H1 (cell line): ENCODE measurements at regions not wholly inside any gene's neighbourhood (a gene's known extent, or its start where the extent isn't known, plus 50 kb on each side); places are given as distances from the start of the nearest gene placed in this dataset.

ENCODE experiments used
- CTCF ChIA-PET: fragments of 300-600 bp; sonication (Branson Sonifier 250); formaldehyde crosslinking; loops from one replicate; lab custom pipeline; 2021; ENCODE audit not compliant: partially characterized antibody; lab: Charles Lee
- POLR2A ChIA-PET: fragments of 300-600 bp; sonication (Branson Sonifier 250); formaldehyde crosslinking; loops from one replicate; lab custom pipeline; 2021; ENCODE audit warnings: inconsistent platforms; ENCODE audit not compliant: partially characterized antibody; lab: Charles Lee
- DNase-seq, 2 experiments: peaks; one replicate each; pipeline versions ENCODE4 v3.0.0 to v3.0.0-alpha.2; 2010 to 2022; ENCODE audit warnings: low spot score in 2 of 2, low read depth in 1 of 2, mixed read lengths in 1 of 2
- FAIRE-seq: peaks from 2 replicates; lab custom pipeline; 2011; peaks lifted over from hg19 to GRCh38; lab: Jason Lieb, UNC
- H2AFZ ChIP-seq: 2 replicates; pipeline ENCODE4 v1.8.1; 2012; ENCODE audit warnings: low read length, inconsistent platforms
- H2AK5ac ChIP-seq: 2 replicates; pipeline ENCODE4 v1.6.1; 2013; ENCODE audit warnings: low read depth, low read length
- H2BK120ac ChIP-seq: replicated peaks from 2 replicates; pipeline ENCODE3; 2013; ENCODE audit warnings: low read depth, low read length, inconsistent platforms
- H2BK12ac ChIP-seq: 2 replicates; pipeline ENCODE4 v1.6.1; 2013; ENCODE audit warnings: low read depth, low read length
- H2BK15ac ChIP-seq: 2 replicates; pipeline ENCODE4 v1.6.1; 2013; ENCODE audit warnings: low read length
- H2BK20ac ChIP-seq: 2 replicates; pipeline ENCODE4 v1.6.1; 2013; ENCODE audit warnings: low read length
- H2BK5ac ChIP-seq: 2 replicates; pipeline ENCODE4 v1.6.1; 2013; ENCODE audit warnings: low read depth, low read length
- H3K14ac ChIP-seq: 2 replicates; pipeline ENCODE4 v1.6.1; 2013; ENCODE audit warnings: inconsistent platforms; ENCODE audit not compliant: insufficient read length
- H3K18ac ChIP-seq: 2 replicates; pipeline ENCODE4 v1.6.1; 2013; ENCODE audit warnings: low read length; ENCODE audit errors: extremely low read depth
- H3K23ac ChIP-seq: 2 replicates; pipeline ENCODE4 v1.6.1; 2013; ENCODE audit warnings: inconsistent platforms; ENCODE audit not compliant: insufficient read length
- H3K23me2 ChIP-seq: 2 replicates; pipeline ENCODE4 v1.6.1; 2013; ENCODE audit warnings: low read depth, low read length
- H3K27ac ChIP-seq: 2 replicates; pipeline ENCODE4 v1.6.1; 2011; ENCODE audit warnings: low read depth, low read length, inconsistent platforms
- H3K27me3 ChIP-seq, 4 experiments: replicated peaks in 1 of 4; 1 replicate in 1 of 4; 2 replicates in 3 of 4; pipeline versions ENCODE4 v1.6.1 to v1.8.1; 2011 to 2013; ENCODE audit warnings: low read length in 3 of 4, mild to moderate bottlenecking in 3 of 4, inconsistent platforms in 2 of 4, mixed read lengths in 2 of 4, moderate library complexity in 1 of 4; ENCODE audit not compliant: control insufficient read depth in 3 of 4, insufficient read depth in 3 of 4; ENCODE audit errors: extremely low read depth in 1 of 4
- H3K36me3 ChIP-seq, 4 experiments: 2 replicates each; pipeline versions ENCODE4 v1.6.1 to v1.8.1; 2011 to 2013; ENCODE audit warnings: mild to moderate bottlenecking in 4 of 4, low read length in 3 of 4, moderate library complexity in 2 of 4, control low read depth in 1 of 4, inconsistent platforms in 1 of 4; ENCODE audit not compliant: insufficient read depth in 4 of 4, control insufficient read depth in 2 of 4
- H3K4ac ChIP-seq: replicated peaks from 2 replicates; pipeline ENCODE3; 2013; ENCODE audit warnings: low read length, low read depth, mixed read lengths, inconsistent platforms; ENCODE audit not compliant: insufficient read length
- H3K4me1 ChIP-seq, 4 experiments: replicated peaks in 1 of 4; 1 replicate in 1 of 4; 2 replicates in 3 of 4; pipeline versions ENCODE4 v1.6.1 to v1.8.1; 2011 to 2013; ENCODE audit warnings: low read length in 3 of 4, inconsistent platforms in 2 of 4, mixed read lengths in 1 of 4; ENCODE audit not compliant: insufficient read depth in 4 of 4, control insufficient read depth in 3 of 4
- H3K4me2 ChIP-seq, 2 experiments: 2 replicates each; pipeline versions ENCODE4 v1.6.1 to v1.8.1; 2011 to 2013; ENCODE audit warnings: low read depth in 2 of 2, low read length in 2 of 2, control low read depth in 1 of 2, inconsistent platforms in 1 of 2, mild to moderate bottlenecking in 1 of 2; ENCODE audit not compliant: insufficient read depth in 1 of 2
- H3K4me3 ChIP-seq, 4 experiments: fragments of 200-600, 300-600 bp in 1 of 4; sonication (generic), shearing (Covaris generic), sonication (Bioruptor Twin) in 1 of 4; 2 replicates each; pipeline versions ENCODE4 v1.5.1 to v1.8.1; 2011 to 2016; ENCODE audit warnings: low read length in 4 of 4, low read depth in 3 of 4, control low read depth in 2 of 4, inconsistent platforms in 2 of 4, mild to moderate bottlenecking in 2 of 4, mixed read lengths in 1 of 4, moderate library complexity in 1 of 4; ENCODE audit not compliant: insufficient read depth in 2 of 4; ENCODE audit errors: extremely low read depth in 1 of 4
- H3K56ac ChIP-seq: replicated peaks from 2 replicates; pipeline ENCODE3; 2013; ENCODE audit warnings: low read depth, mild to moderate bottlenecking, mixed read lengths, low read length, inconsistent platforms; ENCODE audit not compliant: insufficient read length
- H3K79me1 ChIP-seq: 2 replicates; pipeline ENCODE4 v1.6.1; 2013; ENCODE audit warnings: low read depth, low read length, control low read depth
- H3K79me2 ChIP-seq, 2 experiments: 2 replicates each; pipeline versions ENCODE4 v1.6.1 to v1.8.1; 2012 to 2013; ENCODE audit warnings: low read length in 2 of 2, mild to moderate bottlenecking in 2 of 2, inconsistent platforms in 1 of 2; ENCODE audit not compliant: insufficient read depth in 2 of 2, control insufficient read depth in 1 of 2
- H3K9ac ChIP-seq, 4 experiments: replicated peaks in 1 of 4; 1 replicate in 1 of 4; 2 replicates in 3 of 4; pipeline versions ENCODE4 v1.6.1 to v1.8.1; 2011 to 2013; ENCODE audit warnings: low read depth in 3 of 4, low read length in 3 of 4, control low read depth in 2 of 4, mild to moderate bottlenecking in 2 of 4, moderate library complexity in 2 of 4, inconsistent platforms in 1 of 4; ENCODE audit errors: extremely low read depth in 1 of 4
- H3K9me3 ChIP-seq, 2 experiments: 2 replicates each; pipeline versions ENCODE4 v1.6.1 to v1.8.1; 2012 to 2013; ENCODE audit warnings: mild to moderate bottlenecking in 2 of 2, moderate library complexity in 2 of 2, control low read depth in 1 of 2, inconsistent platforms in 1 of 2, low read depth in 1 of 2, low read length in 1 of 2, mixed read lengths in 1 of 2; ENCODE audit not compliant: insufficient read depth in 2 of 2
- H4K20me1 ChIP-seq, 2 experiments: replicated peaks in 1 of 2; 2 replicates each; pipeline versions ENCODE3 to v1.8.1; 2011 to 2013; ENCODE audit warnings: inconsistent platforms in 2 of 2, low read length in 2 of 2, mild to moderate bottlenecking in 1 of 2; ENCODE audit not compliant: insufficient read depth in 2 of 2, control insufficient read depth in 1 of 2
- H4K5ac ChIP-seq: 2 replicates; pipeline ENCODE4 v1.6.1; 2013; ENCODE audit warnings: low read length, low read depth, mixed read lengths, inconsistent platforms; ENCODE audit not compliant: insufficient read length
- H4K8ac ChIP-seq: 2 replicates; pipeline ENCODE4 v1.8.0; 2013; ENCODE audit warnings: mild to moderate bottlenecking, moderate library complexity, low read length, inconsistent platforms; ENCODE audit not compliant: insufficient read depth; ENCODE audit errors: extremely low read depth
- H4K91ac ChIP-seq: replicated peaks from 2 replicates; pipeline ENCODE3; 2013; ENCODE audit warnings: low read length, mixed read lengths, inconsistent platforms; ENCODE audit not compliant: insufficient read length
- BCL11A ChIP-seq, 2 experiments: IDR thresholded peaks; one replicate each; pipeline ENCODE4 v1.6.1; 2011; ENCODE audit warnings: low read depth in 2 of 2, low read length in 2 of 2, mild to moderate bottlenecking in 2 of 2
- CEBPB ChIP-seq: IDR thresholded peaks from 2 replicates; pipeline ENCODE4 v1.6.1; 2012; ENCODE audit warnings: low read depth, low read length
- EP300 ChIP-seq, 2 experiments: IDR thresholded peaks; 1 replicate in 1 of 2; 2 replicates in 1 of 2; pipeline ENCODE4 v1.6.1; 2011 to 2012; ENCODE audit warnings: low read depth in 2 of 2, low read length in 2 of 2, mild to moderate bottlenecking in 2 of 2, borderline replicate concordance in 1 of 2, inconsistent platforms in 1 of 2, moderate library complexity in 1 of 2
- EZH2 ChIP-seq: fragments of 200-600 bp; sonication (generic); IDR thresholded peaks from 2 replicates; pipeline ENCODE4 v1.7.1; 2012; ENCODE audit warnings: low read depth, mild to moderate bottlenecking, moderate library complexity, low read length, inconsistent platforms; ENCODE audit not compliant: severe bottlenecking
- FOSL1 ChIP-seq: IDR thresholded peaks from 2 replicates; pipeline ENCODE4 v1.6.1; 2011; ENCODE audit warnings: mild to moderate bottlenecking, low read depth, low read length, moderate library complexity; ENCODE audit not compliant: insufficient read depth
- GABPA ChIP-seq: IDR thresholded peaks from 2 replicates; pipeline ENCODE4 v1.6.1; 2011; ENCODE audit warnings: mild to moderate bottlenecking, low read length, moderate library complexity, borderline replicate concordance; ENCODE audit not compliant: insufficient read depth
- GTF2F1 ChIP-seq: IDR thresholded peaks from 2 replicates; pipeline ENCODE4 v1.6.1; 2012; ENCODE audit warnings: low read depth, low read length, improper control_type of control experiment, borderline replicate concordance
- HDAC6 ChIP-seq: IDR thresholded peaks from one replicate; pipeline ENCODE4 v1.7.1; 2012; ENCODE audit warnings: low read depth, mild to moderate bottlenecking, inconsistent platforms, low read length, moderate library complexity
- KDM4A ChIP-seq: IDR thresholded peaks from one replicate; pipeline ENCODE4 v1.7.1; 2012; ENCODE audit warnings: low read depth, mild to moderate bottlenecking, moderate library complexity, low read length, inconsistent platforms; ENCODE audit not compliant: severe bottlenecking
- POU5F1 ChIP-seq: IDR thresholded peaks from 2 replicates; pipeline ENCODE4 v1.6.1; 2011; ENCODE audit warnings: low read depth, mild to moderate bottlenecking, low read length, moderate library complexity
- SIX5 ChIP-seq: IDR thresholded peaks from 2 replicates; pipeline ENCODE4 v1.6.1; 2011; ENCODE audit warnings: mild to moderate bottlenecking, low read depth, low read length
- TAF7 ChIP-seq: optimal IDR thresholded peaks from 2 replicates; pipeline ENCODE3; 2011; ENCODE audit warnings: low read depth, mild to moderate bottlenecking, inconsistent platforms, low read length, moderate library complexity, borderline replicate concordance
- WGBS, 2 experiments: shearing (Covaris generic) in 1 of 2; methylation state at CpG; one replicate each; pipeline versions ENCODE4 v1.1.6 to v1.1.7; 2013 to 2015; ENCODE audit warnings: low lambda C conversion rate in 2 of 2, mixed read lengths in 2 of 2, inconsistent platforms in 1 of 2, low coverage in 1 of 2, missing lambda C conversion rate in 1 of 2; ENCODE audit not compliant: insufficient replicate concordance in 2 of 2, insufficient coverage in 1 of 2, insufficient read length in 1 of 2; ENCODE audit errors: extremely low coverage in 1 of 2, missing lambda C conversion rate in 1 of 2; 5-methylcytosine and 5-hydroxymethylcytosine counted together
- TF ChIP-seq, protein P1 (sequence below): IDR thresholded peaks from 2 replicates; pipeline ENCODE4 v1.6.1; 2011; ENCODE audit warnings: low read length, improper control_type of control experiment

GRCh38 chr16:59500601-59501000 lies 766.5 kb upstream of the GOT2 start:
- H3K36me3 ChIP-seq, result no peaks in the 10 kb centered on the region
- H4K91ac ChIP-seq, result no peak overlapping the region
- DNase-seq (no peak), FAIRE-seq (no peak)
- ChIA-PET CTCF (no interaction called here), POLR2A (no interaction called here)
- H2AFZ ChIP-seq, result no peak overlapping the region
- H4K5ac ChIP-seq, result no peak overlapping the region
- no peak overlapping the region for H2BK15ac ChIP-seq
- H4K8ac ChIP-seq, result no peak overlapping the region
- no peak overlapping the region for H3K4me2 ChIP-seq
- no peak overlapping the region for H2BK12ac ChIP-seq
- no peak overlapping the region for H3K23ac ChIP-seq
- no peak overlapping the region for H3K27ac ChIP-seq
- whole genome bisulfite sequencing, 2 experiments, result 84% methylated on average over 3 of the region's 3 CpGs; no CpG with 5 or more reads in 1 of the 2 experiments
- H4K20me1 ChIP-seq, result no peaks in the 10 kb centered on the region
- no peak overlapping the region for H3K56ac ChIP-seq
- no peak overlapping the region for H2BK20ac ChIP-seq
- no peaks in the 10 kb centered on the region for H3K23me2 ChIP-seq
- no peaks in the 10 kb centered on the region for H3K27me3 ChIP-seq
- H3K4me3 ChIP-seq, result no peak overlapping the region
- H2BK120ac ChIP-seq, result no peak overlapping the region
- H3K79me1 ChIP-seq, result no peaks in the 10 kb centered on the region
- H2BK5ac ChIP-seq, result no peak overlapping the region
- H3K14ac ChIP-seq, result no peak overlapping the region
- H3K4me1 ChIP-seq, result no peaks in the 10 kb centered on the region
- no peak overlapping the region for H2AK5ac ChIP-seq
- H3K9ac ChIP-seq, result no peak overlapping the region
- no peaks in the 10 kb centered on the region for H3K9me3 ChIP-seq
- H3K79me2 ChIP-seq, result no peaks in the 10 kb centered on the region
- H3K4ac ChIP-seq, result no peak overlapping the region
- H3K18ac ChIP-seq, result no peak overlapping the region
- TF ChIP-seq BCL11A (IDR thresholded peaks at IDR 0.05; ENCODE audit: low read depth in 2 of 2, low read length in 2 of 2), result no peak
- TF ChIP-seq HDAC6, result no peak
- TF ChIP-seq, protein P1, sequence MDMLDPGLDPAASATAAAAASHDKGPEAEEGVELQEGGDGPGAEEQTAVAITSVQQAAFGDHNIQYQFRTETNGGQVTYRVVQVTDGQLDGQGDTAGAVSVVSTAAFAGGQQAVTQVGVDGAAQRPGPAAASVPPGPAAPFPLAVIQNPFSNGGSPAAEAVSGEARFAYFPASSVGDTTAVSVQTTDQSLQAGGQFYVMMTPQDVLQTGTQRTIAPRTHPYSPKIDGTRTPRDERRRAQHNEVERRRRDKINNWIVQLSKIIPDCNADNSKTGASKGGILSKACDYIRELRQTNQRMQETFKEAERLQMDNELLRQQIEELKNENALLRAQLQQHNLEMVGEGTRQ, result no peak
- TF ChIP-seq GTF2F1, result no peak
- TF ChIP-seq EP300 (IDR thresholded peaks at IDR 0.05; ENCODE audit: borderline replicate concordance in 1 of 2, low read depth in 2 of 2, low read length in 2 of 2), result no peak
- TF ChIP-seq CEBPB, result no peak
- no peak for TF ChIP-seq KDM4A
- TF ChIP-seq FOSL1, result no peak
- no peak for TF ChIP-seq POU5F1
- TF ChIP-seq TAF7, result no peak
- TF ChIP-seq SIX5, result no peak
- no peak for TF ChIP-seq EZH2
- TF ChIP-seq GABPA, result no peak
